GM23338 (cell line): ENCODE measurements at regions not wholly inside any gene's neighbourhood (a gene's known extent, or its start where the extent isn't known, plus 50 kb on each side); places are given as distances from the start of the nearest gene placed in this dataset.
"Not testable (repeated sequence)": the region's sequence is repeated elsewhere in the genome, so short reads cannot be mapped to it uniquely, and the experiment has no call there.

ENCODE experiments used
- ATAC-seq: fragments of 200-7000 bp; cut with Tn5 transposase; 3 replicates; pipeline ENCODE4 v1.9.1; 2020
- DNase-seq: peaks from one replicate; pipeline ENCODE4 v3.0.0-alpha.2; 2015; ENCODE audit warnings: low spot score
- H2AFZ ChIP-seq: fragments of 200-600 bp; sonication (generic); 2 replicates; pipeline ENCODE4 v1.8.0; 2016; ENCODE audit warnings: antibody characterized with exemption, mild to moderate bottlenecking, moderate library complexity
- H3F3A ChIP-seq: fragments of 200-600 bp; sonication (generic); replicated peaks from 2 replicates; pipeline ENCODE4 v1.8.0; 2017; ENCODE audit warnings: antibody characterized with exemption, mixed run types, low read depth
- H3K27ac ChIP-seq: fragments of 200-600 bp; sonication (generic); 2 replicates; pipeline ENCODE4 v1.6.1; 2016; ENCODE audit warnings: low read depth
- H3K27me3 ChIP-seq: fragments of 200-600 bp; sonication (generic); 2 replicates; pipeline ENCODE4 v1.8.0; 2016; ENCODE audit warnings: mild to moderate bottlenecking, mixed run types, moderate library complexity; ENCODE audit not compliant: insufficient read depth
- H3K36me3 ChIP-seq: fragments of 200-600 bp; sonication (generic); 2 replicates; pipeline ENCODE4 v1.8.0; 2016; ENCODE audit warnings: mild to moderate bottlenecking; ENCODE audit not compliant: insufficient read depth
- H3K4me1 ChIP-seq: fragments of 200-600 bp; sonication (generic); 2 replicates; pipeline ENCODE4 v1.8.0; 2016; ENCODE audit warnings: mild to moderate bottlenecking, moderate library complexity; ENCODE audit not compliant: insufficient read depth
- H3K4me2 ChIP-seq: fragments of 200-600 bp; sonication (generic); 2 replicates; pipeline ENCODE4 v1.7.1; 2017; ENCODE audit warnings: mixed run types
- H3K4me3 ChIP-seq: fragments of 200-600 bp; sonication (generic); 2 replicates; pipeline ENCODE4 v1.6.1; 2016; ENCODE audit warnings: mixed run types
- H3K79me2 ChIP-seq: fragments of 200-600 bp; sonication (generic); replicated peaks from 2 replicates; pipeline ENCODE4 v1.8.0; 2017; ENCODE audit warnings: mild to moderate bottlenecking; ENCODE audit not compliant: insufficient read depth
- H3K9me2 ChIP-seq: fragments of 200-600 bp; sonication (generic); 2 replicates; pipeline ENCODE4 v1.8.0; 2017; ENCODE audit not compliant: insufficient read depth
- H4K20me1 ChIP-seq: fragments of 200-600 bp; sonication (generic); replicated peaks from 2 replicates; pipeline ENCODE4 v1.8.0; 2017; ENCODE audit warnings: mild to moderate bottlenecking; ENCODE audit not compliant: insufficient read depth
- H3K27ac Mint-ChIP-seq: 2 replicates; pipeline ENCODE4 v1.8.0; 2020; ENCODE audit warnings: inconsistent platforms, mild to moderate bottlenecking, moderate library complexity, mixed read lengths
- H3K27me3 Mint-ChIP-seq: 3 replicates; pipeline ENCODE4 v1.8.0; 2022; ENCODE audit warnings: low read depth, mild to moderate bottlenecking, moderate library complexity, mixed read lengths, inconsistent platforms; ENCODE audit not compliant: insufficient read depth, poor library complexity
- H3K36me3 Mint-ChIP-seq: 3 replicates; pipeline ENCODE4 v1.8.0; 2021; ENCODE audit warnings: low read depth, mild to moderate bottlenecking, inconsistent platforms, moderate library complexity, mixed read lengths
- H3K4me1 Mint-ChIP-seq: 3 replicates; pipeline ENCODE4 v1.8.0; 2020; ENCODE audit warnings: mild to moderate bottlenecking, inconsistent platforms, mixed read lengths
- H3K4me3 Mint-ChIP-seq: 3 replicates; pipeline ENCODE4 v1.8.0; 2021; ENCODE audit warnings: moderate library complexity, mild to moderate bottlenecking, inconsistent platforms, mixed read lengths
- H3K9me3 Mint-ChIP-seq: 3 replicates; pipeline ENCODE4 v1.8.0; 2020; ENCODE audit warnings: moderate library complexity, mild to moderate bottlenecking, inconsistent platforms, mixed read lengths
- CREB1 ChIP-seq: fragments of 250-450 bp; sonication (Bioruptor Pico); IDR thresholded peaks from 2 replicates; pipeline ENCODE4 v1.5.0; 2020; ENCODE audit warnings: low read depth, mild to moderate bottlenecking, moderate library complexity
- ETS1 ChIP-seq: IDR thresholded peaks from 2 replicates; pipeline ENCODE4 v1.6.1; 2016; ENCODE audit warnings: antibody characterized with exemption
- EZH2 ChIP-seq: fragments of 200-600 bp; sonication (generic); IDR thresholded peaks from one replicate; pipeline ENCODE4 v1.8.0; 2017; ENCODE audit warnings: antibody characterized with exemption, mild to moderate bottlenecking, low read depth; ENCODE audit not compliant: unreplicated experiment
- JUNB ChIP-seq: IDR thresholded peaks from one replicate; pipeline ENCODE4 v1.6.1; 2016; ENCODE audit warnings: antibody characterized with exemption; ENCODE audit not compliant: unreplicated experiment
- REST ChIP-seq: IDR thresholded peaks from one replicate; pipeline ENCODE4 v1.6.1; 2018; ENCODE audit warnings: antibody characterized with exemption; ENCODE audit not compliant: unreplicated experiment
- STAT1 ChIP-seq: IDR thresholded peaks from one replicate; pipeline ENCODE4 v1.6.1; 2016; ENCODE audit warnings: antibody characterized with exemption; ENCODE audit not compliant: unreplicated experiment
- ZNF114 ChIP-seq: fragments of 250-450 bp; sonication (Bioruptor Pico); IDR thresholded peaks from 2 replicates; pipeline ENCODE4 v1.5.0; 2020; ENCODE audit warnings: mild to moderate bottlenecking, moderate library complexity
- TF ChIP-seq, protein P1 (sequence below), 2 experiments: fragments of 200-600 bp in 1 of 2; sonication (generic) in 1 of 2; conservative IDR thresholded peaks; 2 replicates each; pipeline versions ENCODE4 v1.5.1 to v1.6.1; 2016 to 2017; ENCODE audit warnings: antibody characterized with exemption in 2 of 2, low read depth in 2 of 2, mild to moderate bottlenecking in 2 of 2, moderate library complexity in 1 of 2
- TF ChIP-seq, protein P2 (sequence below): fragments of 250-450 bp; sonication (Bioruptor Pico); IDR thresholded peaks from 2 replicates; pipeline ENCODE4 v1.5.0; 2020; ENCODE audit warnings: mild to moderate bottlenecking, moderate library complexity

DNA sequence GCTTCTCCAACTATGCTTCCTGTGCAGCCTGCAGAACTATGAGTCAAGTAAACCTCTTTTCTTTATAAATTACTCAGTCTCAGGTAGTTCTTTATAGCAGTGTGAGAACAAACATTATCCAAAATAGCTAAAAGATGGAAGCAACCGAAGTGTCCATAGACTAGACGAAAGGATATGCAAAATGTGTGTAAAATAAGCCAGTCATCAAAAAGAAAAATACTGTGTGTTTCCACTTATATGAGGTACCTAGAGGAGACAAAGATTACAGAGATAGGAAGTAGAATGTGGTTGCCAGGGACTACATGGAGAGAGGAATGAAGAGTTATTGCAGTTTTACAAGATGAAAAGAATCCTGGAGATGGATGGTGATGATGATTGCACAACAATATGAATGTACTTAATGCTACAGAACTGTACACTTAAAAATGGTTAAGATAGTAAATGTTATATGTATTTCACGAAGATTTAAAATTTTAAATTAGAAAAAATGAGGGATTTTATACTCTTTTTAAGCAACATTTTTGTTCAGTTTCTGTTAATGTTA, 99.3 kb upstream of the FN1 start:
- Mint-ChIP-seq H3K36me3 (peaks cover 18% of the 10 kb centered on the region; the same call in 2 of the 3 replicates), H3K4me1 (peaks cover 6% of the 10 kb centered on the region; the same call in 2 of the 3 replicates), H3K27ac (no peak overlapping the region), H3K4me3 (no peak overlapping the region), H3K27me3 (peaks cover 2% of the 10 kb centered on the region), H3K9me3 (peaks cover 23% of the 10 kb centered on the region)
- Histone ChIP-seq H3K36me3 (no peaks in the 10 kb centered on the region), H3K79me2 (no peaks in the 10 kb centered on the region), H4K20me1 (no peaks in the 10 kb centered on the region), H3K27ac (no peak overlapping the region), H3F3A (no peaks in the 10 kb centered on the region), H3K4me1 (peaks cover 5% of the 10 kb centered on the region; the same call in 1 of the 2 replicates), H2AFZ (no peak overlapping the region), H3K27me3 (no peaks in the 10 kb centered on the region), H3K9me2 (peaks cover 14% of the 10 kb centered on the region; the same call in 1 of the 2 replicates), H3K4me2 (no peak overlapping the region), H3K4me3 (no peak overlapping the region)
- TF ChIP-seq REST (no peak), ETS1 (no peak), STAT1 (no peak), ZNF114 (CRISPR knock-in tag) (no peak), EZH2 (no peak), CREB1 (CRISPR knock-in tag) (no peak), JUNB (no peak)
- TF ChIP-seq, protein P1, sequence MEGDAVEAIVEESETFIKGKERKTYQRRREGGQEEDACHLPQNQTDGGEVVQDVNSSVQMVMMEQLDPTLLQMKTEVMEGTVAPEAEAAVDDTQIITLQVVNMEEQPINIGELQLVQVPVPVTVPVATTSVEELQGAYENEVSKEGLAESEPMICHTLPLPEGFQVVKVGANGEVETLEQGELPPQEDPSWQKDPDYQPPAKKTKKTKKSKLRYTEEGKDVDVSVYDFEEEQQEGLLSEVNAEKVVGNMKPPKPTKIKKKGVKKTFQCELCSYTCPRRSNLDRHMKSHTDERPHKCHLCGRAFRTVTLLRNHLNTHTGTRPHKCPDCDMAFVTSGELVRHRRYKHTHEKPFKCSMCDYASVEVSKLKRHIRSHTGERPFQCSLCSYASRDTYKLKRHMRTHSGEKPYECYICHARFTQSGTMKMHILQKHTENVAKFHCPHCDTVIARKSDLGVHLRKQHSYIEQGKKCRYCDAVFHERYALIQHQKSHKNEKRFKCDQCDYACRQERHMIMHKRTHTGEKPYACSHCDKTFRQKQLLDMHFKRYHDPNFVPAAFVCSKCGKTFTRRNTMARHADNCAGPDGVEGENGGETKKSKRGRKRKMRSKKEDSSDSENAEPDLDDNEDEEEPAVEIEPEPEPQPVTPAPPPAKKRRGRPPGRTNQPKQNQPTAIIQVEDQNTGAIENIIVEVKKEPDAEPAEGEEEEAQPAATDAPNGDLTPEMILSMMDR (conservative IDR thresholded peaks at IDR 0.05; ENCODE audit: low read depth in 2 of 2), result no peak
- TF ChIP-seq, protein P2, sequence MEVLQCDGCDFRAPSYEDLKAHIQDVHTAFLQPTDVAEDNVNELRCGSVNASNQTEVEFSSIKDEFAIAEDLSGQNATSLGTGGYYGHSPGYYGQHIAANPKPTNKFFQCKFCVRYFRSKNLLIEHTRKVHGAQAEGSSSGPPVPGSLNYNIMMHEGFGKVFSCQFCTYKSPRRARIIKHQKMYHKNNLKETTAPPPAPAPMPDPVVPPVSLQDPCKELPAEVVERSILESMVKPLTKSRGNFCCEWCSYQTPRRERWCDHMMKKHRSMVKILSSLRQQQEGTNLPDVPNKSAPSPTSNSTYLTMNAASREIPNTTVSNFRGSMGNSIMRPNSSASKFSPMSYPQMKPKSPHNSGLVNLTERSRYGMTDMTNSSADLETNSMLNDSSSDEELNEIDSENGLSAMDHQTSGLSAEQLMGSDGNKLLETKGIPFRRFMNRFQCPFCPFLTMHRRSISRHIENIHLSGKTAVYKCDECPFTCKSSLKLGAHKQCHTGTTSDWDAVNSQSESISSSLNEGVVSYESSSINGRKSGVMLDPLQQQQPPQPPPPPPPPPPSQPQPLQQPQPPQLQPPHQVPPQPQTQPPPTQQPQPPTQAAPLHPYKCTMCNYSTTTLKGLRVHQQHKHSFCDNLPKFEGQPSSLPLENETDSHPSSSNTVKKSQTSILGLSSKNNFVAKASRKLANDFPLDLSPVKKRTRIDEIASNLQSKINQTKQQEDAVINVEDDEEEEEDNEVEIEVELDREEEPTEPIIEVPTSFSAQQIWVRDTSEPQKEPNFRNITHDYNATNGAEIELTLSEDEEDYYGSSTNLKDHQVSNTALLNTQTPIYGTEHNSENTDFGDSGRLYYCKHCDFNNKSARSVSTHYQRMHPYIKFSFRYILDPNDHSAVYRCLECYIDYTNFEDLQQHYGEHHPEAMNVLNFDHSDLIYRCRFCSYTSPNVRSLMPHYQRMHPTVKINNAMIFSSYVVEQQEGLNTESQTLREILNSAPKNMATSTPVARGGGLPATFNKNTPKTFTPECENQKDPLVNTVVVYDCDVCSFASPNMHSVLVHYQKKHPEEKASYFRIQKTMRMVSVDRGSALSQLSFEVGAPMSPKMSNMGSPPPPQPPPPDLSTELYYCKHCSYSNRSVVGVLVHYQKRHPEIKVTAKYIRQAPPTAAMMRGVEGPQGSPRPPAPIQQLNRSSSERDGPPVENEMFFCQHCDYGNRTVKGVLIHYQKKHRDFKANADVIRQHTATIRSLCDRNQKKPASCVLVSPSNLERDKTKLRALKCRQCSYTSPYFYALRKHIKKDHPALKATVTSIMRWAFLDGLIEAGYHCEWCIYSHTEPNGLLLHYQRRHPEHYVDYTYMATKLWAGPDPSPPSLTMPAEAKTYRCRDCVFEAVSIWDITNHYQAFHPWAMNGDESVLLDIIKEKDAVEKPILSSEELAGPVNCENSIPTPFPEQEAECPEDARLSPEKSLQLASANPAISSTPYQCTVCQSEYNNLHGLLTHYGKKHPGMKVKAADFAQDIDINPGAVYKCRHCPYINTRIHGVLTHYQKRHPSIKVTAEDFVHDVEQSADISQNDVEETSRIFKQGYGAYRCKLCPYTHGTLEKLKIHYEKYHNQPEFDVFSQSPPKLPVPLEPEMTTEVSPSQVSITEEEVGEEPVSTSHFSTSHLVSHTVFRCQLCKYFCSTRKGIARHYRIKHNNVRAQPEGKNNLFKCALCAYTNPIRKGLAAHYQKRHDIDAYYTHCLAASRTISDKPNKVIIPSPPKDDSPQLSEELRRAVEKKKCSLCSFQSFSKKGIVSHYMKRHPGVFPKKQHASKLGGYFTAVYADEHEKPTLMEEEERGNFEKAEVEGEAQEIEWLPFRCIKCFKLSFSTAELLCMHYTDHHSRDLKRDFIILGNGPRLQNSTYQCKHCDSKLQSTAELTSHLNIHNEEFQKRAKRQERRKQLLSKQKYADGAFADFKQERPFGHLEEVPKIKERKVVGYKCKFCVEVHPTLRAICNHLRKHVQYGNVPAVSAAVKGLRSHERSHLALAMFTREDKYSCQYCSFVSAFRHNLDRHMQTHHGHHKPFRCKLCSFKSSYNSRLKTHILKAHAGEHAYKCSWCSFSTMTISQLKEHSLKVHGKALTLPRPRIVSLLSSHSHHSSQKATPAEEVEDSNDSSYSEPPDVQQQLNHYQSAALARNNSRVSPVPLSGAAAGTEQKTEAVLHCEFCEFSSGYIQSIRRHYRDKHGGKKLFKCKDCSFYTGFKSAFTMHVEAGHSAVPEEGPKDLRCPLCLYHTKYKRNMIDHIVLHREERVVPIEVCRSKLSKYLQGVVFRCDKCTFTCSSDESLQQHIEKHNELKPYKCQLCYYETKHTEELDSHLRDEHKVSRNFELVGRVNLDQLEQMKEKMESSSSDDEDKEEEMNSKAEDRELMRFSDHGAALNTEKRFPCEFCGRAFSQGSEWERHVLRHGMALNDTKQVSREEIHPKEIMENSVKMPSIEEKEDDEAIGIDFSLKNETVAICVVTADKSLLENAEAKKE, result no peak
- DNase-seq (no peak), ATAC-seq (no peak)

- not testable (repeated sequence) for H3K4me1 Mint-ChIP-seq
Measured at GRCh38 chr2:215533716-215534115, 97.8 kb upstream of the FN1 start.

More at GRCh38 chr2:215533716-215534115, 97.8 kb upstream of the FN1 start:
- not testable (repeated sequence) for H3K4me3 ChIP-seq, H3K27me3 ChIP-seq, ATAC-seq, H2AFZ ChIP-seq, DNase-seq, H3K4me1 ChIP-seq, H3K9me2 ChIP-seq, H3F3A ChIP-seq, H3K36me3 ChIP-seq, H3K27ac ChIP-seq, H4K20me1 ChIP-seq, H3K79me2 ChIP-seq, H3K27ac Mint-ChIP-seq, H3K27me3 Mint-ChIP-seq, H3K4me3 Mint-ChIP-seq, H3K4me2 ChIP-seq
- Mint-ChIP-seq H3K36me3 (peaks cover 18% of the 10 kb centered on the region; the same call in 2 of the 3 replicates), H3K9me3 (peaks cover 23% of the 10 kb centered on the region)
